AG04449 (cell line): ENCODE measurements at regions not wholly inside any gene's neighbourhood (a gene's known extent, or its start where the extent isn't known, plus 50 kb on each side); places are given as distances from the start of the nearest gene placed in this dataset.
"Not testable (repeated sequence)": the region's sequence is repeated elsewhere in the genome, so short reads cannot be mapped to it uniquely, and the experiment has no call there.

Experiments used
- CTCF ChIA-PET: fragments of 350-600 bp; formaldehyde crosslinking; extraction: SDS; loops from one replicate; lab custom pipeline; 2021; ENCODE audit warnings: antibody characterized with exemption; lab: Yijun Ruan, JAX
- POLR2A ChIA-PET: fragments of 400-600, 350-600 bp; formaldehyde crosslinking; extraction: SDS; loops from one replicate; lab custom pipeline; 2020; ENCODE audit warnings: antibody characterized with exemption, inconsistent platforms; lab: Yijun Ruan, JAX
- DNase-seq: peaks from one replicate; pipeline ENCODE4 v3.0.0-alpha.2; 2010; ENCODE audit warnings: low read depth, low spot score
- H3K4me3 ChIP-seq: 2 replicates; pipeline ENCODE4 v1.5.1; 2011; ENCODE audit warnings: low read depth, mild to moderate bottlenecking, control low read depth, low read length
- CTCF ChIP-seq: IDR thresholded peaks from one replicate; pipeline ENCODE4 v1.5.1; 2011; ENCODE audit warnings: mild to moderate bottlenecking, moderate library complexity, low read length, control low read depth, inconsistent platforms; ENCODE audit not compliant: insufficient read depth; ENCODE audit errors: missing control alignments

GRCh38 chr14:30450631-30451545 lies 108.1 kb upstream of the G2E3 start:
- DNase-seq, result no peak
- CTCF ChIA-PET, result no interaction called here
- POLR2A ChIA-PET, result no interaction called here
- no peak overlapping the region for H3K4me3 ChIP-seq
- TF ChIP-seq CTCF, result no peak

DNA sequence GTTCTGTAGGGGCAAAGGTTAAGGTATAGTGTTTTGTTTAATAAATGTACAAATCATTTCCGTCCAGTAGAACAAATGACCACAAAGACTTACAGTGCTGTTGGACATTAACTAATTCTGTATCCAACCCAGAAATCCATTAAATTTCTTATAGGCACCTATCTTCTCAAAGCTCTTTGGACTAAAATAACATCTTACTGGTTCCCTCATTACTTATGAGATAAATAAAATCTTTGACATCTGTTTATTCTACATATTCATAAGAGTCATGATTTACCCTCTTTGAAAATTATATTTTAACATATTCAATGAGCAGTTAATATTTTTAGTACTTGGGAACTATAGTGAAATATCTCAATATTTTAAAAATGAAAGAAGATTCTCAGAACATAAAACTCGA lies 102.7 kb upstream of the G2E3 start:
- CTCF ChIA-PET, result no interaction called here
- no peak for DNase-seq
- POLR2A ChIA-PET, result no interaction called here
- TF ChIP-seq CTCF, result no peak
- no peak overlapping the region for H3K4me3 ChIP-seq

DNA sequence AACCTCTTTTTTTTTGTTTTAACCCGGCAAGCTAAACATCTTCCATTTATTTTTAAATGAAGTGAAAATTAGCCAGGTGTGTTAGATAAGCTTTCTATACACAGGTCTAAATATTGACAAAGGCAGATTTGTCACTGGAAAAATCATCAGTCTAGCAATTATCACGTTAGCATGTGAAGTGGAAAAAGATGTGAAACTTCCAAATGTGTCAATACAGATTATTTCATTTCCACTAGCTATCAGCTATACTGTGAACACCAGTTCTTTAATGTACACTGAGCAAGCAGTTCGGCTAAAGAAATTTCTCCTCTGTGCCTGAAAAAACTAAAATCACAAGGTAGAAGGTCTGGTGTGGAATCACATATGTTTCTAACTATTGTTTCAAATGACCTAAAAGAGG lies 96.6 kb upstream of the G2E3 start:
- H3K4me3 ChIP-seq, result no peak overlapping the region
- ChIA-PET CTCF (no interaction called here), POLR2A (no interaction called here)
- no peak for DNase-seq
- TF ChIP-seq CTCF, result no peak

GRCh38 chr14:30464481-30464880 lies 94.5 kb upstream of the G2E3 start:
- ChIA-PET POLR2A (no interaction called here), CTCF (no interaction called here)
- TF ChIP-seq CTCF, result no peak
- no peak overlapping the region for H3K4me3 ChIP-seq
- DNase-seq, result no peak

- ChIA-PET CTCF (no interaction called here), POLR2A (no interaction called here)
- DNase-seq, result no peak
- TF ChIP-seq CTCF, result no peak
- H3K4me3 ChIP-seq, result no peak overlapping the region
Measured at GRCh38 chr14:30468354-30468753, 90.6 kb upstream of the G2E3 start.

- TF ChIP-seq CTCF, result no peak
- POLR2A ChIA-PET, result no interaction called here
- no peak overlapping the region for H3K4me3 ChIP-seq
- CTCF ChIA-PET, result no interaction called here
- DNase-seq, result no peak
Measured at GRCh38 chr14:30471980-30472379, 87.0 kb upstream of the G2E3 start.

- DNase-seq, H3K4me3 ChIP-seq, CTCF ChIA-PET, POLR2A ChIA-PET: not testable (repeated sequence)
Measured at GRCh38 chr14:30473846-30474696, 84.9 kb upstream of the G2E3 start.
